Thyroid gland (tissue), 4 donors: ENCODE measurements at regions not wholly inside any gene's neighbourhood (a gene's known extent, or its start where the extent isn't known, plus 50 kb on each side); places are given as distances from the start of the nearest gene placed in this dataset.

Experiments
- CTCF ChIP-seq, 6 experiments: fragments of 200-600 bp in 3 of 6; fragments of 450-650 bp in 3 of 6; sonication (generic) in 3 of 6; IDR thresholded peaks; one replicate each; pipeline ENCODE4 v1.5.1; 2016 to 2019; ENCODE audit warnings: antibody characterized with exemption in 6 of 6, mild to moderate bottlenecking in 2 of 6, inconsistent platforms in 1 of 6, moderate library complexity in 1 of 6
- POLR2A ChIP-seq, 2 donors: fragments of 450-650 bp; IDR thresholded peaks; one replicate each; pipeline ENCODE4 v1.6.1; 2017; ENCODE audit warnings: antibody characterized with exemption in 2 of 2, mild to moderate bottlenecking in 2 of 2, moderate library complexity in 1 of 2

DNA sequence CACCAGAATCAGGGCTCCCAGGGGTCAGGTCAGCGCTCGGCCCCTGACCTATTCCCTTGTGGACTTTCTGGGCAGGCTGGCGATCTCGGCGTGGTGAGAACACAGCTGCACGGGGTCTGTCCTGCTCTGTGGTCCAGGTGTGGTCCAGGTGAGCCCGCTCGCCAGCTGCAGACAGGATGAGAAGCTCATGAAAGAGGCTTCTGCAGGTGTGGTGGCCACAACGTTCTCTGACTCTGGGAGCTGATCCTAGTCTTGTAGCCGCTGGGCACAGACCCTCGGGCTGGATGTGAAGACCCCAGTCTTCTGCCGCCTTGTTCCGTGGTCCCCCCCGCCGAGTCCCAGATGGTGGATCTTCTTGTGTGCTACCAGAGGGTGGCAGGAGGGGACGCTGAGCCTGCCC, 129.7 kb downstream of the RTP5 start:
- TF ChIP-seq CTCF (IDR thresholded peaks at IDR 0.05) (no peak), POLR2A (IDR thresholded peaks at IDR 0.05) (no peak)
